ENCODE measurements at regions not wholly inside any gene's neighbourhood (a gene's known extent, or its start where the extent isn't known, plus 50 kb on each side); places are given as distances from the start of the nearest gene placed in this dataset.

DNA sequence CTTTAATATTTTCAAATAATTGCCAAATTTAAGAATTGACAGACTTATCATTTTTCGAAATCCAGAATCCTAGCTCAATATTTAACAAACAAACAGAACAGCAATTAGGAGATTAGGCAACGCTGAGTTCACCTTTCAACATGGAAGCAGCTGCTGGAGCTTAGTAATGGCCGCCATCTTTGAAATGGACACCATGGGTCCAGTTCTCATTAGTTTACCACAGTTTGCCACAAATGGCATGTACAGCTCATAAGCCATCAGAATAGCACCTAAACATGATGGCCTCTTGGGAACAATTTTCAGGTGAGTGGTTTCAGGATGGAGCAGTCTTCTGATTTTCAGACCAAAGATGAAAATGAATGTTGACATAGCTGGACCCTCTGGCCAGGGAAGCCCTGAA, 313.6 kb upstream of the OBI1 start:
- TF ChIP-seq, protein P1, sequence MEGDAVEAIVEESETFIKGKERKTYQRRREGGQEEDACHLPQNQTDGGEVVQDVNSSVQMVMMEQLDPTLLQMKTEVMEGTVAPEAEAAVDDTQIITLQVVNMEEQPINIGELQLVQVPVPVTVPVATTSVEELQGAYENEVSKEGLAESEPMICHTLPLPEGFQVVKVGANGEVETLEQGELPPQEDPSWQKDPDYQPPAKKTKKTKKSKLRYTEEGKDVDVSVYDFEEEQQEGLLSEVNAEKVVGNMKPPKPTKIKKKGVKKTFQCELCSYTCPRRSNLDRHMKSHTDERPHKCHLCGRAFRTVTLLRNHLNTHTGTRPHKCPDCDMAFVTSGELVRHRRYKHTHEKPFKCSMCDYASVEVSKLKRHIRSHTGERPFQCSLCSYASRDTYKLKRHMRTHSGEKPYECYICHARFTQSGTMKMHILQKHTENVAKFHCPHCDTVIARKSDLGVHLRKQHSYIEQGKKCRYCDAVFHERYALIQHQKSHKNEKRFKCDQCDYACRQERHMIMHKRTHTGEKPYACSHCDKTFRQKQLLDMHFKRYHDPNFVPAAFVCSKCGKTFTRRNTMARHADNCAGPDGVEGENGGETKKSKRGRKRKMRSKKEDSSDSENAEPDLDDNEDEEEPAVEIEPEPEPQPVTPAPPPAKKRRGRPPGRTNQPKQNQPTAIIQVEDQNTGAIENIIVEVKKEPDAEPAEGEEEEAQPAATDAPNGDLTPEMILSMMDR (conservative IDR thresholded peaks at IDR 0.05; ENCODE audit: low read length) = no peak
- no peak for TF ChIP-seq EZH2phosphoT487 (IDR thresholded peaks at IDR 0.05; ENCODE audit: borderline replicate concordance, low read depth, low read length)

Measured in OCI-LY7 (cell line).